ENCODE measurements at regions not wholly inside any gene's neighbourhood (a gene's known extent, or its start where the extent isn't known, plus 50 kb on each side); places are given as distances from the start of the nearest gene placed in this dataset.

- DNase-seq = no peak
These were observed 353.1 kb upstream of the NR3C2 start for GRCh38 chr4:148795156-148795864.

GRCh38 chr4:148793221-148793620 is 351.0 kb upstream of the NR3C2 start:
- DNase-seq = no peak

- DNase-seq = no peak
These were observed 348.5 kb upstream of the NR3C2 start for GRCh38 chr4:148790691-148791090.

- DNase-seq = no peak
These were observed 348.0 kb upstream of the NR3C2 start for GRCh38 chr4:148790246-148790645.

GRCh38 chr4:148787831-148788477 is 345.7 kb upstream of the NR3C2 start:
- DNase-seq = peak; percentile 22

- DNase-seq = no peak
These were observed 345.1 kb upstream of the NR3C2 start for GRCh38 chr4:148787285-148787684.

GRCh38 chr4:148786699-148787098 is 344.5 kb upstream of the NR3C2 start:
- DNase-seq = no peak

- no peak for DNase-seq
These were observed 340.1 kb upstream of the NR3C2 start for GRCh38 chr4:148782284-148782683.

- no peak for DNase-seq
These were observed 338.3 kb upstream of the NR3C2 start for GRCh38 chr4:148780426-148781005.

- no peak for DNase-seq
These were observed 337.6 kb upstream of the NR3C2 start for GRCh38 chr4:148779771-148780170.

GRCh38 chr4:148778980-148779675 is 336.9 kb upstream of the NR3C2 start:
- no peak for DNase-seq

GRCh38 chr4:148776941-148777340 is 334.7 kb upstream of the NR3C2 start:
- DNase-seq = no peak

- no peak for DNase-seq
These were observed 331.9 kb upstream of the NR3C2 start for GRCh38 chr4:148774134-148774533.

GRCh38 chr4:148773313-148773712 is 331.1 kb upstream of the NR3C2 start:
- DNase-seq = no peak

GRCh38 chr4:148770848-148771247 is 328.6 kb upstream of the NR3C2 start:
- DNase-seq = no peak

- no peak for DNase-seq
These were observed 328.2 kb upstream of the NR3C2 start for GRCh38 chr4:148770377-148770776.

- no peak for DNase-seq
These were observed 322.5 kb upstream of the NR3C2 start for GRCh38 chr4:148764720-148765119.

GRCh38 chr4:148757171-148757570 is 315.0 kb upstream of the NR3C2 start:
- no peak for DNase-seq

GRCh38 chr4:148749403-148749802 is 307.2 kb upstream of the NR3C2 start:
- no peak for DNase-seq

- DNase-seq = no peak
These were observed 305.6 kb upstream of the NR3C2 start for GRCh38 chr4:148747721-148748268.

GRCh38 chr4:148740701-148741100 is 298.5 kb upstream of the NR3C2 start:
- no peak for DNase-seq

- no peak for DNase-seq
These were observed 295.0 kb upstream of the NR3C2 start for GRCh38 chr4:148737061-148737770.
